ENCODE measurements at regions not wholly inside any gene's neighbourhood (a gene's known extent, or its start where the extent isn't known, plus 50 kb on each side); places are given as distances from the start of the nearest gene placed in this dataset.

GRCh38 chr3:80259736-80260135 is 491.9 kb upstream of the ROBO1 start:
- TF ChIP-seq CTCF (conservative IDR thresholded peaks at IDR 0.05) (no peak), ZFX (IDR thresholded peaks at IDR 0.05) (no peak)
